Ishikawa (cell line): ENCODE measurements at regions not wholly inside any gene's neighbourhood (a gene's known extent, or its start where the extent isn't known, plus 50 kb on each side); places are given as distances from the start of the nearest gene placed in this dataset.

Experiments used
- CEBPB ChIP-seq: IDR thresholded peaks from 2 replicates; pipeline ENCODE4 v1.6.1; 2012
- CREB1 ChIP-seq: IDR thresholded peaks from 2 replicates; pipeline ENCODE4 v1.6.1; 2012; ENCODE audit warnings: low read depth
- EGR1 ChIP-seq: IDR thresholded peaks from 2 replicates; pipeline ENCODE4 v1.6.1; 2012
- EP300 ChIP-seq: IDR thresholded peaks from 2 replicates; pipeline ENCODE4 v1.6.1; 2012; ENCODE audit warnings: borderline replicate concordance
- FOXM1 ChIP-seq: IDR thresholded peaks from 2 replicates; pipeline ENCODE4 v1.6.1; 2012; ENCODE audit warnings: low read depth, borderline replicate concordance
- MAX ChIP-seq: IDR thresholded peaks from 2 replicates; pipeline ENCODE4 v1.6.1; 2012
- NFIC ChIP-seq: IDR thresholded peaks from 2 replicates; pipeline ENCODE4 v1.6.1; 2012
- RAD21 ChIP-seq: IDR thresholded peaks from 2 replicates; pipeline ENCODE4 v1.6.1; 2012; ENCODE audit warnings: low read depth
- TAF1 ChIP-seq: IDR thresholded peaks from 2 replicates; pipeline ENCODE4 v1.6.1; 2012; ENCODE audit warnings: low read depth, mild to moderate bottlenecking
- TCF12 ChIP-seq: IDR thresholded peaks from 2 replicates; pipeline ENCODE4 v1.6.1; 2012; ENCODE audit warnings: low read depth
- TEAD4 ChIP-seq: IDR thresholded peaks from 2 replicates; pipeline ENCODE4 v1.6.1; 2012
- YY1 ChIP-seq: IDR thresholded peaks from 2 replicates; pipeline ENCODE4 v1.6.1; 2012; ENCODE audit warnings: low read depth
- ZBTB7A ChIP-seq: IDR thresholded peaks from 2 replicates; pipeline ENCODE4 v1.6.1; 2012; ENCODE audit warnings: low read depth
- TF ChIP-seq, protein P1 (sequence below): IDR thresholded peaks from 2 replicates; pipeline ENCODE4 v1.6.1; 2012; ENCODE audit warnings: low read depth, mild to moderate bottlenecking
- TF ChIP-seq, protein P2 (sequence below): IDR thresholded peaks from 2 replicates; pipeline ENCODE4 v1.6.1; 2012

GRCh38 chr14:71665781-71666180, 266.4 kb upstream of the RGS6 start:
- no peak for TF ChIP-seq TEAD4
- no peak for TF ChIP-seq YY1
- TF ChIP-seq CREB1 = no peak

- TF ChIP-seq YY1 (no peak), CREB1 (no peak), TCF12 (no peak), EP300 (no peak)
- TF ChIP-seq, protein P1, sequence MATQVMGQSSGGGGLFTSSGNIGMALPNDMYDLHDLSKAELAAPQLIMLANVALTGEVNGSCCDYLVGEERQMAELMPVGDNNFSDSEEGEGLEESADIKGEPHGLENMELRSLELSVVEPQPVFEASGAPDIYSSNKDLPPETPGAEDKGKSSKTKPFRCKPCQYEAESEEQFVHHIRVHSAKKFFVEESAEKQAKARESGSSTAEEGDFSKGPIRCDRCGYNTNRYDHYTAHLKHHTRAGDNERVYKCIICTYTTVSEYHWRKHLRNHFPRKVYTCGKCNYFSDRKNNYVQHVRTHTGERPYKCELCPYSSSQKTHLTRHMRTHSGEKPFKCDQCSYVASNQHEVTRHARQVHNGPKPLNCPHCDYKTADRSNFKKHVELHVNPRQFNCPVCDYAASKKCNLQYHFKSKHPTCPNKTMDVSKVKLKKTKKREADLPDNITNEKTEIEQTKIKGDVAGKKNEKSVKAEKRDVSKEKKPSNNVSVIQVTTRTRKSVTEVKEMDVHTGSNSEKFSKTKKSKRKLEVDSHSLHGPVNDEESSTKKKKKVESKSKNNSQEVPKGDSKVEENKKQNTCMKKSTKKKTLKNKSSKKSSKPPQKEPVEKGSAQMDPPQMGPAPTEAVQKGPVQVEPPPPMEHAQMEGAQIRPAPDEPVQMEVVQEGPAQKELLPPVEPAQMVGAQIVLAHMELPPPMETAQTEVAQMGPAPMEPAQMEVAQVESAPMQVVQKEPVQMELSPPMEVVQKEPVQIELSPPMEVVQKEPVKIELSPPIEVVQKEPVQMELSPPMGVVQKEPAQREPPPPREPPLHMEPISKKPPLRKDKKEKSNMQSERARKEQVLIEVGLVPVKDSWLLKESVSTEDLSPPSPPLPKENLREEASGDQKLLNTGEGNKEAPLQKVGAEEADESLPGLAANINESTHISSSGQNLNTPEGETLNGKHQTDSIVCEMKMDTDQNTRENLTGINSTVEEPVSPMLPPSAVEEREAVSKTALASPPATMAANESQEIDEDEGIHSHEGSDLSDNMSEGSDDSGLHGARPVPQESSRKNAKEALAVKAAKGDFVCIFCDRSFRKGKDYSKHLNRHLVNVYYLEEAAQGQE = no peak
Measured at GRCh38 chr14:71666571-71667145, 265.6 kb upstream of the RGS6 start.

- no peak for TF ChIP-seq ZBTB7A
- TF ChIP-seq RAD21 = no peak
- no peak for TF ChIP-seq FOXM1
- no peak for TF ChIP-seq TCF12
- TF ChIP-seq EP300 = no peak
Measured at GRCh38 chr14:71668186-71668912, 263.9 kb upstream of the RGS6 start.

- TF ChIP-seq CREB1 (no peak), TEAD4 (no peak), RAD21 (no peak), FOXM1 (no peak)
Measured at GRCh38 chr14:71672596-71672995, 259.6 kb upstream of the RGS6 start.

DNA sequence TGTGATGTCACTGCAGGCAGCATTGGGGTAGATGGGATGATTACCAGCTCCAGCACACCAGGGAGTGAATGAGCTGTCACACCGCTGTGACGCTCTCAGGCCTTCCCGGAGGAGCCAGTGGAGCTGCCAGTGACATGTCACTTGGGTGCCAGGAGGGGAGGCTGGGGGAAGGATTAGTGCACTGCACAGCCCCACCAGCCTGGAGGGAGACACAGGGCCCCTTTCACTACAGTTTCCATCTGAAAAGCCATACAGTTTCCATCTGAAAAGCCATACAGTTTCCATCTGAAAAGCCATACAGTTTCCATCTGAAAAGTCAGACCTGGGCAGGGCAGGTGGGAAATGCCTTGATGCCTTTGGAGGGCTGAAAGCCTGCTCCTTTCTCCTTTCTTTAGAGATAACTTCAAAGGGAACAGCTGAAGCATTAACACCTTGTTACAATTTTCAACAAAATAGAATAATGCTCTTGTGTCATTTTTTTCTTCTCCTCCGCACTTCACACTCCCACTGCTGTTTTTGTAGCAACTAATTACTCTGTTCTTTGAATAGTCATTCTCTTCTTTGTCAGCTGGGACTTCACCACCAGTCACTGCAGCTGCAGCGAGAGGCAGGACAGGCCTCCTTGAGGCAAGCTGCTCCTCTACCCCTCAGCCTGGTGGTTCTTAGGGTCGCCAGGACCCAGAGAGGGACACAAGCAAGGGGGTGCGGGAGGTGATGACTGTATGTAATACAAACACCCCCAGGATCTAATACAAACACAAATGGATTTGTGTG, 256.9 kb upstream of the RGS6 start:
- TF ChIP-seq CREB1 (no peak), TCF12 (no peak), EGR1 (no peak), NFIC (no peak), ZBTB7A (no peak), FOXM1 (no peak), YY1 (no peak), TEAD4 (no peak), MAX (no peak), RAD21 (no peak), CEBPB (no peak)
- TF ChIP-seq, protein P1 = no peak

DNA sequence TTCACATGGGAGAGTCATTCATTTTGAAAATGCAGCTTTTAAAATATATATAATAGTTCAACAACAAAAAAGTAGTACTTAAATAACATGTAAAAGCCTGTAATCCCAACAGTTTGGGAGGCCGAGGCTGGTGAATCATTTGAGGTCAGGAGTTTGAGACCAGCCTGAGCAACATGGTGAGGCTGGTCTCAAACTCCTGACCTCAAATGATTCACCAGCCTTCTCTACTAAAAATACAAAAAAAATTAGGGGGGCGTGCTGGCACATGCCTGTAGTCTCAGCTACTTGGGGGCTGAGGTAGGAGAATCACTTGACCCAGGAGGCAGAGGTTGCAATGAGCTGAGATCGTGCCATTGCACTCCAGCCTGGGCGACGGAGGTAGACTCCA, 256.3 kb upstream of the RGS6 start:
- no peak for TF ChIP-seq TAF1

DNA sequence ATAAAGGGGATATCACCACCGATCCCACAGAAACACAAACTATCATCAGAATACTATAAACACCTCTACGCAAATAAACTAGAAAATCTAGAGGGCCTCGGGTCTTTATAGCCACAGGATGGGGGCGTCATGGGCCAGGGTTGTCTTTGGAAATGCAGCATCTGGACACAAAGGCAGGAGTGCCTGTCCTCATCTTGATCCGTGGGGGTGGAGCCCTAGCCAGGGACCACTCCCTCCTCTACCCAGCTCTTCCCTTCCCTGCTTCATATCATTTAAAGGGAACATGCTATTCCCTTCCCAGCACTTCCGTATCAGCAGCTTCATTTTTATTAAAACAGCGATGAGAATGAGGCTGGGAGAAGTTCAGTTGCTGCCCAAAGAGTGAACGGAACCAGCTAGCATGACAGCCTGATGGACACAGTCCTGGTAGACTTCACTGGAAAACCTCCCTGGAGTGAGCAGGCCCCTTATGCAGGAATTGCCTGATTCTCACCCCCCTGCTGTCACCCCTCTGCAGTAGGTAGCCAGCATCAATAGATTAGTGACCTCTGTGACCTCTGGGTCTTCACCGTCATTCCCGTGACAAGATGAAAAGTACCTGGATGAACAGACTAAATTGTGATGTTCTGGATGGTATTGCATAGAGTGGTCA, 251.4 kb upstream of the RGS6 start:
- no peak for TF ChIP-seq TAF1
- no peak for TF ChIP-seq EGR1

DNA sequence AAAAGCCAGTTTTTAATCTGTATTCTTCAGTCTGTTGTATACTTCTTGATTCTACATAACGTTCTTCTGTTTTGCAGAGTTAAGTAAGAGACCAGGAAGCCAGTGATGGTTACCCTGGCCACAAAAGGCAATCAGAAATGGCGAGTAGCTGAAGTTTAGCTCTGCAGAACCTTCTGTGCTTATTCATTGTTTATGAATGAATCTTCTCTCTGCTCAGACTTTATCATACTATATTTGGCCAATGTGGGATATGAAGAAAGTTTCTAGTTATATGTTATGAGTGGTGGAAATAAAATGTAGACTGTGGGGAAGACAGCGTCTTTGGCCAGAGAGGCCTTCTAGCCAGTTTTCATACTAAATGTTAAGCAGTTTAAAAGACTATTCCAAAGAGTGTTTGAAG, 249.9 kb upstream of the RGS6 start:
- no peak for TF ChIP-seq CEBPB
- no peak for TF ChIP-seq TCF12
- no peak for TF ChIP-seq EGR1
- TF ChIP-seq, protein P2, sequence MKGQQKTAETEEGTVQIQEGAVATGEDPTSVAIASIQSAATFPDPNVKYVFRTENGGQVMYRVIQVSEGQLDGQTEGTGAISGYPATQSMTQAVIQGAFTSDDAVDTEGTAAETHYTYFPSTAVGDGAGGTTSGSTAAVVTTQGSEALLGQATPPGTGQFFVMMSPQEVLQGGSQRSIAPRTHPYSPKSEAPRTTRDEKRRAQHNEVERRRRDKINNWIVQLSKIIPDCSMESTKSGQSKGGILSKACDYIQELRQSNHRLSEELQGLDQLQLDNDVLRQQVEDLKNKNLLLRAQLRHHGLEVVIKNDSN = no peak
- TF ChIP-seq MAX = no peak
